GM21526 (cell line): ENCODE measurements at regions not wholly inside any gene's neighbourhood (a gene's known extent, or its start where the extent isn't known, plus 50 kb on each side); places are given as distances from the start of the nearest gene placed in this dataset.

Experiments
- ATAC-seq: cut with Tn5 transposase; IDR thresholded peaks from one replicate; pipeline ENCODE4 v1.9.1; 2021; ENCODE audit warnings: moderate library complexity; ENCODE audit not compliant: unreplicated experiment, low FRiP score

GRCh38 chr7:25918731-25919130 is 233.3 kb upstream of the NFE2L3 start:
- no peak for ATAC-seq

GRCh38 chr7:25922296-25922695 is 229.7 kb upstream of the NFE2L3 start:
- no peak for ATAC-seq

DNA sequence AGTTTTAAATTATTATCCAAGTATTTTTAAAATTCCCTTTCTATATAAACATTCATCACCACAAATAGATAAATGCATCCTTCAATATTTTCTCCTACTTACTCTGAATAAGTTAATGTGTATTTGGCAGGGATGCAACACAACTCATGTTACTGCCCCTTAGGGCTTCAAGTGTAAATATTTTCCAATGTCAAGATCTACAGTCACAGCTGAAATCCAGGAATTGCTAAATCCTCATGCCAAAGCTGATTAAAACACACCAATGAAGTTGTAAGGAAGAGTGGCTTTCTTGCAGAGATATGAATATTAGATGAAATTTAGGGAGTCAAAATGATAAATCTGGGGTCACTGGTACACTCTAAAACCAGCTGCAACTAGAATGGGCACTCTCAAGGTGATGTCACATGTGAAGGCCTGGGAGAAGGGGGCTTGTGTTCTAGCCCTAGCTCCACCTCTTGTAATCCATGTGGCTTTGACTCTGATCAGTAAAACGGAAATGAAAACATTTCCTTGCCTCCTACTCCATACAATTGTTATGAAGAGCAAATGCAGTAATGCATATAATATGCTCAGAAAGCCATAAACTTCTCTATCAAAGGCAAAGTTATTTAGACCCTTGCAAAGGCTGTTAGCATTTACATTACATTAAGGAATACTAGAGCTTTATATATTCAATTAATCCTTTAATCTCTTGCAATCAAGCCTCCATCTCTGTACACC is 228.1 kb upstream of the NFE2L3 start:
- no peak for ATAC-seq

DNA sequence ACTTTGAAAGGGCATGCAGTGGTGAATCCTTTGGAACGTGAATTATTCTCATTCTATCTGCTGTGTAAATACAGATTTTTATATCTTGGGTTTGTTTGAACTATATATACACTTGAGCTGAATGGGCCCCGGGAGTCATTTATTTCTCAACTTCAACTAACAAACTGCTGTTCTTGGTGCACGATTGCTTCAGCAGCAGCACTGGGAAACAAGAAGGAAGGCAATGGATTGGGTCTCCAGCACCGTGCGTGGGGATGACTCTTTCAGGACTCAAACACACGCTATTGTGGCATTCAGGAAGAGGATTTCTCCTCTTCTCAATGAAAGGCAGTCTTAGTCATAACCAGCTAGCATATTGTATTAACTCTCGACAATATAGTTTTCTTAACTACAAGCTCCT is 226.0 kb upstream of the NFE2L3 start:
- no peak for ATAC-seq

DNA sequence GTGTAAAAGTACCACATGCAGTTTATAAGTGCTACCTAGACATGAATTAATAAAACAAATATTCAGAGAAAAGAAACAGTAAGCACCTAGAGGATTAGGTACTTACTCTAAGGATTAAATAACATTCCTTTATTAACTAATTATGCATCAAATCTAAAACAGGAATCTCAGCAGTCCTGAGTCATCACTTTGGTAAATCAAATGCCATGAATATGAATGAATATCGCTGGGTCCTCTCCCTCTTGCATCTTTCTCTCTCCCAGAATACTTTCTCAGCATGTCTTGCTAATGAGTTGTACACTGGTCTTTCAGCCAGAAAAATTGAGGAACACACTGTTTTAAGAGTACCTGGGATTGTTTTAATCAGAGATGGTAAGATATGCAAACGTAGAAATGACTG is 225.5 kb upstream of the NFE2L3 start:
- ATAC-seq = no peak

- ATAC-seq = no peak
Measured at GRCh38 chr7:25926891-25927625, 224.9 kb upstream of the NFE2L3 start.

GRCh38 chr7:25927626-25927978 is 224.4 kb upstream of the NFE2L3 start:
- ATAC-seq = no peak

DNA sequence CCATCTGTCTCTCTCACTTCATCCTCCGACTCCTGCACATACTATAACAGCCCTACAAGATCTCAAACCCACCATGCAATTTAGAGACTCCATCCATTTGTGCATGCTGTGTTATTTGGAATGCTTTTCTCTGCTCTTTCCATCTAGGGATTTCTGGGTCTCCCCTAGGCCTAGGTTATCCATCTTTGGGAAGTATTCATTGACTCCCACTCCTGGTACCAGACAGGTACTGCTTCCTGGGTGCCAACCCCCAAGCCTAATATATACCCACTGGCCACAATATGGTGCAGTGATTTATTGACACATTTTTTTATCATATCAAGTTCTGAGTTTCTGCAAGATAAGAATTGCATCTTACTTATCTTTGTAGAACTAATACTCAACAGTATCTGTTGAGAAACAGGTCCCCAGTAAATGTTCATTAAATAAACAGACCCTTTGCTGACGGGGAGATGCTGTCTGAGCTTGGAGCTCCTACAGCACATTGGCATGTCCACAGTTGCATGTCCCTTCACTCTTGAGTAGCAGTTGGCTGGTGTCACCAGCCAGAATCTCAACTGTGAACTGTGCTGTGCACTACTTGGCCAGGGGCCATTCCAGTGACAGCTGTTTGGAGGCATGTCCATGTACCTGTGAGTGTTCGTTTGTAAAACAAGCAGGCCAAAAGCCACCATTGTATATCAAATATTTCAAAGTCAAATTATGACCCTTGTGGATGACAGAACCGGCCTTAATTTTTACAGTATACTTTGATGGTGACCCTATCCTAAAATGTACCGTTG is 223.3 kb upstream of the NFE2L3 start:
- ATAC-seq = no peak

GRCh38 chr7:25929448-25929847 is 222.6 kb upstream of the NFE2L3 start:
- no peak for ATAC-seq

DNA sequence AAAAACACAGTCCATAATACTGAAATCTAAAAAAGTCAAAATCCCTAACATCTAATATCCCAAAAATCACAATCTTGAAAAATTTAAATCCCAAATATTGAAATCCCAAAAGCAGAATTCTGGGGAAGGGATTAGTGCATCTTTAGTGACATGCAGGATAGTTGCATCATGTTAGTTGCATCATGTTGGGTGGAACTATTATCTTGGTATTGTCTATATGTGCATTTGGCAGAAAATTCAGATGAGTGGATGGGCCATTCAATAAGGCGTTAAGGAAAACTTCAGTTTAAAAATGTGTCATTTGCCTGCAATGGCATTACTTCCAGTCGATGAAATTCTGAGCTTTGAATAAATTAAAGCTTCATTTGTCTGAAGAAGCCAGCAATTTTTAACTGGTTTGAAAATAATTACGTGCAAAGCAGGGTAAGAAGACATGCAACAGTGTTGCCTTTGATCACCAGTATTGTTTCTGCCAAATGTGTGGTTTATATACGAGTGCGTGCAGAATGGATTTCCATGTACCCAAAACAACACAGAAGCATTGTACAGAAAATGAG is 221.4 kb upstream of the NFE2L3 start:
- no peak for ATAC-seq

- no peak for ATAC-seq
Measured at GRCh38 chr7:25931156-25931555, 220.8 kb upstream of the NFE2L3 start.

GRCh38 chr7:25933921-25934320 is 218.1 kb upstream of the NFE2L3 start:
- no peak for ATAC-seq

DNA sequence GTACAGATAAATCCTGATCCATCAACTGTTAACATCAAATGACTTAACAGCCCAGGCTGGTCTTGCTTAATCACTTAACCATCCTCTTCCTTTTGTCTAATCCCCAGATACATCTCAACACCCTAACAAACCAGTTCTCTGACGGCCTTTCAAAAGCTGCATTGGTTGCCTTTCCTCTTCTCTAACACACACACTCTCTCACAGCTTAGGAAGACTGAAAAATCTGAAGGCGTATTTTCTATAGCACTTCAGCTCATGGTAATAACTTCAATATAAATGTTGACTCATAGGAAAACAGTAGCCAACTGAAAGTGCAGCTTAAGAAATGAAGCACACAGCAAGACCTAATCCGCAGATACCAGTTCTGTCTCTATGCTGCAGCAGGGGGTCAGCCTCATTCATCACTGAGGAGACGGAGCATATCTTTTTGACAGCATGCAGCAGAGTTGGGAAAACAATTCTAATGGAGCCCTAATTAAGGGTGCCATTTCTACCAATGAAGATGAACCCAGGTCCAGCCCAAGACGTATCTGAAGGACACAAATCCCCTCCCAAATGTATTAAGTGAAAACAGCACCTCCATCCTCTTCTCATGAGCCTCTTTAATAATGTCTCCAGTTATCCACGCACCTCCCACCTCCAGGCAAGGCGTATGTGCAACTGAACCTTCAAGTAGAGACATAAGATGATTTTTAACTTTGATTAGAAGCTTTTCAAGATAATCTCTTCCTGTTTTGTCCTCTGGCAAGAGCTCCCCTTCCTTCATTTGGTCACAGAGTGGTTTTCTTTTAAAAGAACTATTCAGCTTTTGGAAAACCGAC is 211.7 kb upstream of the NFE2L3 start:
- ATAC-seq = no peak

- no peak for ATAC-seq
Measured at GRCh38 chr7:25944777-25945515, 207.1 kb upstream of the NFE2L3 start.

DNA sequence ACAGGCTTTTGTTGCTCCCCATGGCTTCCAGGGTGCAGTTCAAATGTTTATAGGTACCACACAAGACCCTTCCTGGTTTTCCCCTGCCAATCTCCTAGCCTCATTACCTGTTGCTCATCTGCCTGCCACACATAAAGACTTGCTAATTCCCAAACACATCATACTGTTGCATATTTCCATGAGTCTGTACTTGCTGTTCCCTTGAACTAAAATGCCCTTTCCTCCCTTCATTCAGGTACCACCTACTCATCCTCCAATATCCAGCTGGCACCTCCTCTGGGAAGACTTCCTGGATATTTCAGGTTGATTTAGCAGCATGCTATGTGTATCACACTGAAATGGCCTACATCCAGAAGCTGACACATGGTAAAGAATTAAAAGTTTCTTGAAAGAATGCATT is 206.4 kb upstream of the NFE2L3 start:
- ATAC-seq = no peak

- no peak for ATAC-seq
Measured at GRCh38 chr7:25946181-25946580, 205.8 kb upstream of the NFE2L3 start.

DNA sequence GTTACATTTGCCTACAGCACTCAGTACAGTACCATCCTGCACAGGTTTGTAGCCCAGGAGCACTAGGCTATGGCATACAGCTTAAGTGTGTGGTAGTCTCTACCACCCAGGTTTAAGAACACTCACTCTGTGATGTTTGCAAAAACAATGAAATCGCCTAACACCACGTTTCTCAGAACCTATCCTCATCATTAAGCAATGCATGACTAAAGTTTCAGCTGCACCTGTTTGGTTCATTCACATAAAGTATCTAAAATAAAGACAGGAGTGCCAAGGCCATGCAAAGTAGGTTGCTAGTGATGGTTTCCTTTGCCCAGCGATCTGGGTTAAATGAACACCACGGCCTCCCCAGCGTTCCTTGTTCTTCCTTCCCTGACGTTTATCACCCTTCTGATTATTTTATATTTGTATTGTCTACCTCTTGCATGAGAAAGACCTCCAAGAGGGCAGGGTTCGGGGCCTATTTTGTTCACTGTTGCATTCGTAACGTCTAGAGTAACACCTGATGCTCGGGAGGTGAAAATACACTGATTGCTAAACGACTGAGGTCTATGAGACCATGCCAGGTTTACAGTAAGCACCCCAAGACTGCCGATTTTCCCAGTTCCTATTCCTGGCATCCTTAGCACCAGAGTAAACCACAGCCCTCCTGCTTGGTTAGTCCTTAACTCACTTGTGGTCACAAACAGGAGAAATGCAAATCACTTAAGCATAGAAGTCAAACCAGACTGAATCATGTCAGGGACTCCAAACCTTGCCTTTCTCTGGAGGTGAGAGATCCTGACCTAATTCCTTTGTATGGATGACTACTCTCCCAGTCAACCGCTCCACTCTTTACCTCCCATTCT is 204.1 kb upstream of the NFE2L3 start:
- ATAC-seq = no peak

DNA sequence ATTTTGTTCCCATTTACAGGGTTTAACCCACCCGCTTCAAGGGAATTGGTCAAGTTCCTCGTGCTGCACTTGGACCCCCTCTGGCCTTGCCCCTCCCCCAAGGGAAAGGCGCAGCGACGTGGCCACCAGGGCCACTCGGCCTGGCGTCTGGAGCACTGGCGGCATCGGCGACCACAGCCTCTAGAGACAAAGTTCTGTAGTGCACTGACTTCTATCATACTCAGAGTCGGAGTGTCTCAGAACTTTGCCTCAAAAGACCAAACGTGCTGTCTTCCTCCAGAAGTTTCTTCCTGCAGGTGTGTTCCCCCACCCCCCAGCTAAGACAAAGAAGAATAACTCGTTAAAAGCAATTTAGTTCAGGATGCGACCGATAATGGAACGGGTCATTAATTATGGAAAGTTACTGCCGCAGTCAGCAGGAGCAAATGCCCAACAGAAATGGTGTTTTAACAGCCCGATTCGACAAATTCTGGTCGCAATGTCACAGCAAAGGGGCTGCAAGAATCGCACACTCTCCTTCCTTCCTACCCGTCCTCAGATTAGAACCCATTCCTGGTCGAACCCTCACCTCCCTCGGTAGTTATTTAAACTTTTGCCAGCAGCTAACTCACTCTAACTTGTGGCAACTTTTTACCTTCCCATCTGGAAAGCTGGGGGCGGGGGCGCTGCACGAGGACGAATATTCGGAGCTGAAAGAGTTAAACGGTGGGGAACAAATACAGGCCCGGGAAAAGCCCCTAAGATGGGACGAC is 202.1 kb upstream of the NFE2L3 start:
- no peak for ATAC-seq
